ENCODE measurements at regions not wholly inside any gene's neighbourhood (a gene's known extent, or its start where the extent isn't known, plus 50 kb on each side); places are given as distances from the start of the nearest gene placed in this dataset.

DNA sequence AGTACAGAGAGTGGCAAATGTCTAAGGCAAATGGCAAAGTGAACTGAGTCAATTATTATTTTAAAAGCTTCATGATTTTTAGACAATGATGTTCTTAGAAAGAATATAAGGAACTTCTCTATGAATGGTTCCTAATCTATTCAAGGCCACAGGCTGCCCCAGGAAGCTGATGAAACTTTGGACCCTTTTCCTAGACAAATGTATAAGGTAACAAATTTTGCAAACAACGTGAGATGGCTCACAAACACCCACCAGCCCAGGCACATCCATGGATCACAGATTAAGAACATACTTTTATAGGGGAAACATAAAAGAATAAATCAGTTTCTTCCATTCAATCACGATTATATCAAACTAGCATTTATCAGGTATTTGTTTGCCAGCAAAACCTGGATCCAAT lies 659.0 kb downstream of the IRS1 start:
- TF ChIP-seq POLR2A (IDR thresholded peaks at IDR 0.05; ENCODE audit: low read depth, low read length) (no peak), POLR2AphosphoS5 (IDR thresholded peaks at IDR 0.05; ENCODE audit: low read depth, low read length) (no peak)

Data from GM12892 (cell line).